ENCODE measurements at regions not wholly inside any gene's neighbourhood (a gene's known extent, or its start where the extent isn't known, plus 50 kb on each side); places are given as distances from the start of the nearest gene placed in this dataset.
"Not testable (repeated sequence)": the region's sequence is repeated elsewhere in the genome, so short reads cannot be mapped to it uniquely, and the experiment has no call there.

DNA sequence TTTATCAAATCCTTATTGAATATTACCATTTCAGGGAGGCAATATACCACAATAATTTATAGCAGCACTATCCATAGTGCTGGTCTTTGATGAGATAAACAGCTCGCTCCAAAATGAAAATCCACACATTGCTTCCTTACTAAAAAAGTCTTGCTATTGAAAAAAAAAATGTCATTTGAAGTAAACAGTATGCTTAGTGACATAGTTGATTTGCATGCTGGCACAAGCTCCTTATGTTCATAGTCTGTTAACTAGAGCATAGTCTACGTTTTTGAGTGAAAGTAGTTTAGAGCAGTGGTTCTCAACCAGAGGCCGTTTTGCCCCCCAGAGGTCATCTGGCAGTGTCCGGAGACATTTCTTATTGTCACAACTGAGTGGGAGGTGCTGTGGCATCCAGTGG lies 249.4 kb upstream of the PDZRN3 start:
- no peak for ATAC-seq
- intact Hi-C loops (cut with DNase I, micrococcal nuclease) = no loop called here

DNA sequence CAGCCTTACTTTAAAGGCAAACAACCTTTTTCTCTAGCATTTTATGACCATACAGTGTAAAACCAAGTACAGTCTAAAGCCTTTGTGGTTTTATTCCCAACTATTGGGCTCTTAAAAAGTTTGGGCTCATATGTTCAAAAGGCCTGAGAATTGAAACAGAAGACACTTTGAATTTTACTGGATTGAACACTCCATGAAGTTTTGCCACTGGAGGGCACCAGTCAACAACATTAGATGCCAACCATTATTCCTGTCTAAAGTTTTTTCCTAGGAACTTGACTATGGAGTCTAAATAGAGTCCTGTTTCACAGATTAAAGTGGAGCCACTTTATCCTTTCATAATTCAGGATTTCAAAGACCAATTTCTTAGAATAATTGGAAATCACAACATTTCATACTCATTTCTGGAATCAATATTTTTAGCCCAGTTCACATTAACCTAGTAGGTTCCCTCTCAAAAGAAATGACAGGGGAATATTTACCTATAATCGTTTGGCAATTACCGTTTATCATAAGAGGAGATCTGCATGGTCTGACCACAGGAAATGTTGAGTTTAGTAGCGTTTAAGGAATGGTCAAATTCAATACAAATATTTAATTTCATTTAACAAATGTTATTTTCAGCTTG lies 244.1 kb upstream of the PDZRN3 start:
- ATAC-seq (peak; percentile 55), DNase-seq (peak in 1 of 2 donors; percentile 46)
- intact Hi-C loops (cut with DNase I, micrococcal nuclease) = loop anchor here in 1 of 2 donors (5.0 kb wide), 1 partner anchor 1303 kb away; no protein-coding TSS in a partner anchor

More for the DNA sequence above, 249.4 kb upstream of the PDZRN3 start:
- DNase-seq = no peak

GRCh38 chr3:73867524-73867923 lies 242.8 kb upstream of the PDZRN3 start:
- intact Hi-C loops (cut with DNase I, micrococcal nuclease) = loop anchor here in 1 of 2 donors (5.0 kb wide), 1 partner anchor 1305 kb away; no protein-coding TSS in a partner anchor
- DNase-seq (no peak), ATAC-seq (no peak)

DNA sequence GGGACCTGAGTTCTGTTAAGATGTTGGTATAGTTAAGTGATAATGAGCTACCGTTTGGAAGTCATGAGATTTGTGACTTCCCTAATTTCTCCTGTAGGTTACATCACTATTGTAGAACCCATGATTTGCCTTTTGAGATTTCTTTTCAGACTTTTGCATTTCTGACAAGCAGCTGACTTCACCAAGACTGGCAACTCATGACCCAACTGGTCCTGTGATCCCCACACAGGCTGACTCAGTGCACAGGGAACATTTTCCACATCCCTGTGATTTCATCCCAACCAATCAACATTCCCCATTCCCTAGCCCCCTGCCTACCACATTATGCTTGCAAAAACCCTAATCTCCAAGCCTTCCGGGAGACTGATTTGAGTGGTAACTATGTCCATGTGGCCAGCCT lies 242.1 kb upstream of the PDZRN3 start:
- intact Hi-C loops (cut with DNase I, micrococcal nuclease) = loop anchor here in 1 of 2 donors (5.0 kb wide), 1 partner anchor 1305 kb away; no protein-coding TSS in a partner anchor
- DNase-seq (no peak), ATAC-seq (no peak)

GRCh38 chr3:73863546-73864079 lies 238.9 kb upstream of the PDZRN3 start:
- intact Hi-C loops (cut with DNase I, micrococcal nuclease) = no loop called here
- no peak for DNase-seq
- no peak for ATAC-seq

DNA sequence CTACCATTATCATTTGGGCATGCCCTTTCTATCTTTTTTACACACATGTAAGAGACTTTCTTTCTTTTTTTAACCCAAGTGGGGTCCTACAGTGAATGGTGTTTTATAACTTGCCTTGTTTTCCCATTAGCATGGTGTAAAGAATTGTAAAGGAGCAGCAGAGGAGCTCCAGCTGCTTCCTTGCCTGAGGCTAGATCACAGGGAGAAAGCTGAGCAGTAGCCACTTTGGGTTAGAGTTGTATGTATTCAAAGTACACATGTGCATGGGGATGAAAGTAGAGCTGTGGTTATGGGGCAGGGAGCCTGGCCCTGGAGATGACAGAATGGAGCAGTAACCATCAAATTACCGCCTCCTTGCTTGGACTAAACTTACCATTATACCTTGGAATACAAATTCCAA lies 231.1 kb upstream of the PDZRN3 start:
- ATAC-seq (no peak), DNase-seq (no peak)
- intact Hi-C loops (cut with DNase I, micrococcal nuclease) = loop anchor here in 1 of 2 donors (10.0 kb wide), 2 partner anchors 231 to 751 kb away; partner anchors contain the start of gene PDZRN3

GRCh38 chr3:73848173-73848906 lies 223.6 kb upstream of the PDZRN3 start:
- no peak for DNase-seq
- peak; percentile 51 for ATAC-seq
- intact Hi-C loops (cut with DNase I, micrococcal nuclease) = loop anchor here in 1 of 2 donors (5.0 kb wide), 1 partner anchor 341 kb away; no protein-coding TSS in a partner anchor

DNA sequence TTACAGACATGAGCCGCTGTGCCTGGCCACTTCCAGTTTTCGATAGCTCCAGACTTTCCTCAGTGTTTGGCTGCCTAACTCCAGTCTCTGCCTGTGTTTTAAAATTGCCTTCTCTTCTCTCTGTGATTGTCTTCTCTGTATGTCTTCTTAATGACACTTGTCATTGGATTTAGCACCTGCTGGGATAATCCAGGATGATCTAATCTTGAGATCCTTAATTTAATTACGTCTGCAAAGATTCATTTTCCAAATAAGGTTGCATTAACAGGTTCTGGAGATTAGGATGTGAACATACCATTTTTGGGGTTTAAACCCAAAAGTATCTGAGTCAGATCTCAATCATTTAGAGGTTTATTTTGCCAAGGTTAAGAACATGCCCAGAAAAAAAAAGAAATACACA lies 222.2 kb upstream of the PDZRN3 start:
- DNase-seq = no peak
- intact Hi-C loops (cut with DNase I, micrococcal nuclease) = loop anchor here in 1 of 2 donors (5.0 kb wide), 1 partner anchor 340 kb away; no protein-coding TSS in a partner anchor
- no peak for ATAC-seq

GRCh38 chr3:73839032-73839431 lies 214.3 kb upstream of the PDZRN3 start:
- intact Hi-C loops (cut with DNase I, micrococcal nuclease) = no loop called here
- ATAC-seq (no peak), DNase-seq (no peak)

DNA sequence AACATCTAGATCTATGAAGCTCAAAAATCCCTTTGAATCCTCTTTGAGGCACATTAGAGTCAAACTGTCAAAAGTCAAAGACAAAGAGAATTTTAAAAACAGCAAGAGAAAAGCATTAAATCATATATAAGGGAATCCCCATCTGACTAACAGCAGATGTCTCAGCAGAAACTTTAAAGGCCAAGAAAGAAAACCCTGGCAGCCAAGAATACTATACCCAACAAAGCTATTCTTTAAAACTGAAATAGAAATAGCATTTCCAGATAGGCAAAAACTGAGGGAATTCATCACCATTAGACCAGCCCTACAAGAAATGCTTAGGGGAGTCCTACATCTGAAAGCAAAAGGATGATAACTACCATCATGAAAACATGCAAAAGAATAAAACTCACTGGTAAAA lies 211.2 kb upstream of the PDZRN3 start:
- ATAC-seq (no peak), DNase-seq (no peak)
- intact Hi-C loops (cut with DNase I, micrococcal nuclease) = no loop called here

- intact Hi-C loops (cut with DNase I, micrococcal nuclease) = no loop called here
- DNase-seq = no peak
Observed at GRCh38 chr3:73832426-73832825, 207.7 kb upstream of the PDZRN3 start.

GRCh38 chr3:73828348-73828747 lies 203.6 kb upstream of the PDZRN3 start:
- intact Hi-C loops (cut with DNase I, micrococcal nuclease) = no loop called here
- DNase-seq = no peak
- ATAC-seq = no peak

More at GRCh38 chr3:73832426-73832825, 207.7 kb upstream of the PDZRN3 start:
- no peak for ATAC-seq

- peak; percentile 23 to 54 for DNase-seq
- intact Hi-C loops (cut with DNase I, micrococcal nuclease) = no loop called here
- ATAC-seq = peak; percentile 95
Observed at GRCh38 chr3:73827725-73828211, 203.0 kb upstream of the PDZRN3 start.

DNA sequence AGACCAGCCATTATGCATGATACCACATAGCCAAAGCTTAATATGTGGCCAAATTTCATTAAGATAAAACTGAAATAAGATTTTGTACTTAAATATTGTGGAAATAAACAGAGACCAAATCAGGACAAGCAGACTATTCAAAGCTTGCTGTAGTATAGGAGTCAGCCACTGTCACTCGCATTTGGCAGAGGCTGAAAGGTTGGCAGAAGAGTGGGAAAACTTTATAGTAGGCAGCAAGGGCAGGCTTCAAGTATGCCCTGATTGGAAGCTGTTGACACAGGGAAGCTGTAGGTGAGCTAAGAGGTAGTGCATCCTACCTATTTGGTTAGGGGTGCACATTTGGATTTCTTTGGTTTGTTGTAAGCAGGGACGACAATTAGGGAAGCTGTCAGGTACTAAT lies 202.5 kb upstream of the PDZRN3 start:
- intact Hi-C loops (cut with DNase I, micrococcal nuclease) = no loop called here
- no peak for DNase-seq
- ATAC-seq = peak; percentile 51

- intact Hi-C loops (cut with DNase I, micrococcal nuclease); ATAC-seq; DNase-seq: not testable (repeated sequence)
Observed at GRCh38 chr3:73820896-73821295, 196.2 kb upstream of the PDZRN3 start.

DNA sequence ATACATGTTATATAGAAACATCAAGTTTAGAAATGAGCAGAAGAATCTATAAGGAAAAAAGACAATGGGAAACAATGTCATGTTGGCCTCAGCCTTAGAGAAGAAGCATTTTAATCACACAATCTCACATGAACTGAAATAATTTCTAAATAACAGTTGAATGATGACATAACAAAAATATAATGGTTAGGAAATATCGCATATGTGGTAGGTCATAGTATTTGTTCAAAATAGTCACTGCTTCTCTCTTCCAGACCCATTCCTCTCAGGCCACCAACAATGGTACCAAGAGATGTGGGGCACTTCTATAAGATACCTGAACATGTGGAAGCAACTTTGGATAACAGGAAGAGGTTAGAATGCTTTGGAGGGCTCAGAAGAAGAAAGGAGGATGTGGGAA lies 195.7 kb upstream of the PDZRN3 start:
- intact Hi-C loops (cut with DNase I, micrococcal nuclease) = no loop called here
- DNase-seq (no peak), ATAC-seq (no peak)

GRCh38 chr3:73815966-73816365 lies 191.2 kb upstream of the PDZRN3 start:
- intact Hi-C loops (cut with DNase I, micrococcal nuclease) = no loop called here
- no peak for ATAC-seq
- DNase-seq = no peak

- intact Hi-C loops (cut with DNase I, micrococcal nuclease) = no loop called here
- DNase-seq (no peak), ATAC-seq (no peak)
Observed at GRCh38 chr3:73813692-73814292, 189.1 kb upstream of the PDZRN3 start.

- intact Hi-C loops (cut with DNase I, micrococcal nuclease) = no loop called here
- DNase-seq (no peak), ATAC-seq (no peak)
Observed at GRCh38 chr3:73813291-73813690, 188.6 kb upstream of the PDZRN3 start.
